Stomach (tissue), 4 donors: ENCODE measurements at regions not wholly inside any gene's neighbourhood (a gene's known extent, or its start where the extent isn't known, plus 50 kb on each side); places are given as distances from the start of the nearest gene placed in this dataset.

Source experiments
- CTCF ChIP-seq, 7 experiments: fragments of 450-650 bp in 4 of 7; fragments of 200-600 bp in 3 of 7; sonication (generic) in 3 of 7; IDR thresholded peaks; one replicate each; pipeline ENCODE4 v1.5.1; 2016 to 2019; ENCODE audit warnings: antibody characterized with exemption in 7 of 7, control low read depth in 2 of 7, mild to moderate bottlenecking in 1 of 7
- EP300 ChIP-seq: sonication (generic); formaldehyde crosslinking; IDR thresholded peaks from one replicate; pipeline ENCODE4 v1.6.1; 2017; ENCODE audit warnings: antibody characterized with exemption
- POLR2A ChIP-seq, 4 donors: fragments of 450-650 bp; IDR thresholded peaks; one replicate each; pipeline ENCODE4 v1.6.1; 2016; ENCODE audit warnings: antibody characterized with exemption in 4 of 4, control low read depth in 2 of 4, mild to moderate bottlenecking in 1 of 4, moderate library complexity in 1 of 4

GRCh38 chr1:75990686-75991085 lies 58.5 kb upstream of the ASB17 start:
- TF ChIP-seq POLR2A (IDR thresholded peaks at IDR 0.05): no peak
- no peak for TF ChIP-seq CTCF (IDR thresholded peaks at IDR 0.05)
- TF ChIP-seq EP300: no peak
